OCI-LY1 (cell line): ENCODE measurements at regions not wholly inside any gene's neighbourhood (a gene's known extent, or its start where the extent isn't known, plus 50 kb on each side); places are given as distances from the start of the nearest gene placed in this dataset.

Experiments
- H2AFZ ChIP-seq: fragments of 200-600 bp; sonication (generic), shearing (Covaris generic); 2 replicates; pipeline ENCODE4 v1.6.0; 2014; ENCODE audit warnings: antibody characterized with exemption, mild to moderate bottlenecking, low read length
- H3F3A ChIP-seq: fragments of 200-600 bp; sonication (generic), shearing (Covaris generic); 2 replicates; pipeline ENCODE4 v1.6.0; 2014; ENCODE audit warnings: mild to moderate bottlenecking, antibody characterized with exemption, low read length, moderate library complexity; ENCODE audit not compliant: insufficient read depth
- H3K27ac ChIP-seq: fragments of 200-600 bp; sonication (generic); 2 replicates; pipeline ENCODE4 v1.5.1; 2014; ENCODE audit warnings: low read length, mixed run types, mild to moderate bottlenecking, low read depth; ENCODE audit not compliant: poor library complexity, severe bottlenecking
- H3K27me3 ChIP-seq: fragments of 200-600 bp; sonication (generic); 2 replicates; pipeline ENCODE4 v1.6.0; 2014; ENCODE audit warnings: antibody characterized with exemption, mild to moderate bottlenecking, low read length, moderate library complexity; ENCODE audit not compliant: insufficient read depth
- H3K36me3 ChIP-seq: fragments of 200-600 bp; sonication (generic); 2 replicates; pipeline ENCODE4 v1.6.1; 2014; ENCODE audit warnings: mild to moderate bottlenecking, antibody characterized with exemption, low read length, moderate library complexity, mixed read lengths; ENCODE audit not compliant: insufficient read depth
- H3K4me1 ChIP-seq: fragments of 200-600 bp; sonication (generic); 2 replicates; pipeline ENCODE4 v1.5.1; 2014; ENCODE audit warnings: mild to moderate bottlenecking, low read length, moderate library complexity; ENCODE audit not compliant: insufficient read depth, severe bottlenecking
- H3K4me2 ChIP-seq: fragments of 200-600 bp; sonication (generic), shearing (Covaris generic); 2 replicates; pipeline ENCODE4 v1.6.1; 2014; ENCODE audit warnings: low read length
- H3K4me3 ChIP-seq: fragments of 200-600 bp; sonication (generic); 2 replicates; pipeline ENCODE4 v1.5.1; 2014; ENCODE audit warnings: low read length, low read depth, mild to moderate bottlenecking, mixed read lengths; ENCODE audit not compliant: poor library complexity, severe bottlenecking
- H3K79me2 ChIP-seq: fragments of 200-600 bp; shearing (Covaris generic); 2 replicates; pipeline ENCODE4 v1.6.1; 2016; ENCODE audit warnings: mixed run types, low read length, mixed read lengths; ENCODE audit not compliant: insufficient read depth
- H3K9ac ChIP-seq: fragments of 200-600 bp; sonication (generic), shearing (Covaris generic); 2 replicates; pipeline ENCODE4 v1.6.1; 2014; ENCODE audit warnings: mild to moderate bottlenecking, low read length, mixed read lengths
- H3K9me2 ChIP-seq: fragments of 200-600 bp; sonication (generic), shearing (Covaris generic); 2 replicates; pipeline ENCODE4 v1.6.1; 2014; ENCODE audit warnings: low read depth, mild to moderate bottlenecking, low read length, mixed read lengths
- H3K9me3 ChIP-seq: fragments of 200-600 bp; shearing (Covaris generic); 2 replicates; pipeline ENCODE4 v1.6.1; 2014; ENCODE audit warnings: low read length, mixed read lengths
- H4K20me1 ChIP-seq: fragments of 200-600 bp; sonication (generic), shearing (Covaris generic); 2 replicates; pipeline ENCODE4 v1.6.0; 2016; ENCODE audit warnings: mild to moderate bottlenecking, low read length; ENCODE audit not compliant: insufficient read depth
- CTCF ChIP-seq: fragments of 200-600 bp; sonication (generic), shearing (Covaris generic); IDR thresholded peaks from 2 replicates; pipeline ENCODE4 v1.5.1; 2017; ENCODE audit warnings: mild to moderate bottlenecking, antibody characterized with exemption, low read length, moderate library complexity, mixed read lengths
- EZH2 ChIP-seq: fragments of 200-600 bp; sonication (generic), shearing (Covaris generic); IDR thresholded peaks from 2 replicates; pipeline ENCODE4 v1.8.0; 2017; ENCODE audit warnings: borderline replicate concordance, mixed run types, mild to moderate bottlenecking, antibody characterized with exemption, low read length, moderate library complexity, mixed read lengths

- H4K20me1 ChIP-seq: no peaks in the 10 kb centered on the region
- TF ChIP-seq EZH2 (no peak), CTCF (no peak)
- peaks cover 31% of the 10 kb centered on the region for H3K4me1 ChIP-seq
Measured at GRCh38 chr5:173801006-173801405, 87.1 kb upstream of the CPEB4 start.

GRCh38 chr5:173802670-173803165, 85.4 kb upstream of the CPEB4 start:
- H3K9ac ChIP-seq: no peak overlapping the region
- H3K9me2 ChIP-seq: no peaks in the 10 kb centered on the region
- H3K36me3 ChIP-seq: no peaks in the 10 kb centered on the region; the same call in 1 of the 2 replicates
- H4K20me1 ChIP-seq: no peaks in the 10 kb centered on the region
- H3K9me3 ChIP-seq: peaks cover 6% of the 10 kb centered on the region; the same call in 1 of the 2 replicates
- no peak overlapping the region for H3K27ac ChIP-seq
- H2AFZ ChIP-seq: no peak overlapping the region
- no peak overlapping the region for H3K4me2 ChIP-seq
- no peak for TF ChIP-seq EZH2
- no peak for TF ChIP-seq CTCF
- H3K27me3 ChIP-seq: no peaks in the 10 kb centered on the region
- H3K79me2 ChIP-seq: no peaks in the 10 kb centered on the region
- peaks cover 20% of the 10 kb centered on the region for H3K4me1 ChIP-seq
- H3K4me3 ChIP-seq: no peak overlapping the region
- H3F3A ChIP-seq: no peaks in the 10 kb centered on the region

More at GRCh38 chr5:173801006-173801405, 87.1 kb upstream of the CPEB4 start:
- no peak overlapping the region for H3K4me3 ChIP-seq
- H3K36me3 ChIP-seq: no peaks in the 10 kb centered on the region; the same call in 1 of the 2 replicates
- H3K27ac ChIP-seq: no peak overlapping the region
- no peaks in the 10 kb centered on the region for H3F3A ChIP-seq
- no peaks in the 10 kb centered on the region for H3K79me2 ChIP-seq
- no peak overlapping the region for H3K4me2 ChIP-seq
- no peak overlapping the region for H3K9ac ChIP-seq
- H3K9me2 ChIP-seq: no peaks in the 10 kb centered on the region
- no peaks in the 10 kb centered on the region for H3K27me3 ChIP-seq
- peaks cover 6% of the 10 kb centered on the region; the same call in 1 of the 2 replicates for H3K9me3 ChIP-seq
- H2AFZ ChIP-seq: no peak overlapping the region

GRCh38 chr5:173804579-173804978, 83.6 kb upstream of the CPEB4 start:
- Histone ChIP-seq H4K20me1 (no peaks in the 10 kb centered on the region), H3K9me2 (no peaks in the 10 kb centered on the region), H3K4me2 (no peak overlapping the region), H3K36me3 (no peaks in the 10 kb centered on the region; the same call in 1 of the 2 replicates), H3K9me3 (peaks cover 6% of the 10 kb centered on the region; the same call in 1 of the 2 replicates), H3K4me1 (peaks cover 3% of the 10 kb centered on the region), H3K27ac (no peak overlapping the region), H3K27me3 (no peaks in the 10 kb centered on the region), H2AFZ (no peak overlapping the region), H3K9ac (no peak overlapping the region), H3F3A (no peaks in the 10 kb centered on the region), H3K4me3 (no peak overlapping the region), H3K79me2 (no peaks in the 10 kb centered on the region)
- TF ChIP-seq EZH2: no peak
- TF ChIP-seq CTCF: no peak
